K562 (cell line): ENCODE measurements at regions not wholly inside any gene's neighbourhood (a gene's known extent, or its start where the extent isn't known, plus 50 kb on each side); places are given as distances from the start of the nearest gene placed in this dataset.

ENCODE experiments used
- ATAC-seq: fragments of 200-7000 bp; cut with Tn5 transposase; 3 replicates; pipeline ENCODE4 v1.9.1; 2020; ENCODE audit warnings: moderate library complexity
- BruUV-seq: library from RNA; stranded (reverse); fragments of 400-500 nt; replicated peaks from 2 replicates; lab custom pipeline; 2021; lab: Mats Ljungman, UMichigan
- CTCF ChIA-PET: fragments of 300-600 bp; formaldehyde crosslinking; extraction: SDS; loops from one replicate; lab custom pipeline; 2021; ENCODE audit warnings: low intra/inter-chr PET ratio; lab: Yijun Ruan, JAX
- POLR2A ChIA-PET: fragments of 300-600, 350-650 bp; sonication (Branson Sonifier 250); formaldehyde crosslinking; extraction: SDS; loops from one replicate; lab custom pipeline; 2021; ENCODE audit warnings: antibody characterized with exemption, inconsistent platforms; lab: Yijun Ruan, JAX
- DNase-seq, 4 experiments: peaks; one replicate each; pipeline versions ENCODE4 v3.0.0 to v3.0.0-alpha.2; 2011 to 2018; ENCODE audit warnings: low spot score in 3 of 4, mixed read lengths in 3 of 4; ENCODE audit errors: extremely low read depth in 1 of 4
- FAIRE-seq: peaks from 2 replicates; lab custom pipeline; 2011; peaks lifted over from hg19 to GRCh38; lab: Jason Lieb, UNC
- H2AFZ ChIP-seq: 2 replicates; pipeline ENCODE4 v1.6.0; 2011; ENCODE audit warnings: low read depth, low read length, control low read depth, inconsistent platforms
- H3K27ac ChIP-seq: fragments of 200-600 bp; 3 replicates; pipeline ENCODE4 v1.8.0; 2011; ENCODE audit warnings: low read depth, mild to moderate bottlenecking, control low read depth, inconsistent platforms, low read length, moderate library complexity, mixed read lengths; ENCODE audit errors: extremely low read depth
- H3K27me3 ChIP-seq, 2 experiments: fragments of 300-600 bp in 1 of 2; 2 replicates in 1 of 2; 3 replicates in 1 of 2; pipeline versions ENCODE4 v1.6.0 to v1.8.0; 2011; ENCODE audit warnings: inconsistent platforms in 2 of 2, low read length in 2 of 2, mild to moderate bottlenecking in 1 of 2, mixed read lengths in 1 of 2, moderate library complexity in 1 of 2; ENCODE audit not compliant: control insufficient read depth in 2 of 2, insufficient read depth in 2 of 2
- H3K36me3 ChIP-seq: fragments of 300-600 bp; 3 replicates; pipeline ENCODE4 v1.8.0; 2011; ENCODE audit warnings: mild to moderate bottlenecking, low read length, inconsistent platforms; ENCODE audit not compliant: control insufficient read depth, insufficient read depth
- H3K4me1 ChIP-seq, 2 experiments: fragments of 200-600 bp in 1 of 2; replicated peaks in 1 of 2; 2 replicates in 1 of 2; 3 replicates in 1 of 2; pipeline versions ENCODE4 v1.5.1 to v1.8.0; 2011; ENCODE audit warnings: inconsistent platforms in 2 of 2, low read length in 2 of 2, mild to moderate bottlenecking in 1 of 2, mixed read lengths in 1 of 2, moderate library complexity in 1 of 2; ENCODE audit not compliant: control insufficient read depth in 2 of 2, insufficient read depth in 2 of 2
- H3K4me2 ChIP-seq: 2 replicates; pipeline ENCODE4 v1.6.1; 2011; ENCODE audit warnings: low read length, control low read depth, inconsistent platforms, mixed read lengths; ENCODE audit not compliant: insufficient read depth
- H3K4me3 ChIP-seq: fragments of 200-600 bp; sonication (generic), shearing (Covaris generic); 2 replicates; pipeline ENCODE4 v1.5.1; 2016; ENCODE audit warnings: control low read depth, inconsistent platforms
- H3K79me2 ChIP-seq: fragments of 200-600 bp; 3 replicates; pipeline ENCODE4 v1.8.0; 2011; ENCODE audit warnings: low read length, inconsistent platforms; ENCODE audit not compliant: control insufficient read depth, insufficient read depth
- H3K9ac ChIP-seq, 2 experiments: 2 replicates each; pipeline versions ENCODE4 v1.6.0 to v1.6.1; 2011; ENCODE audit warnings: low read depth in 2 of 2, low read length in 2 of 2, control low read depth in 1 of 2, inconsistent platforms in 1 of 2, mild to moderate bottlenecking in 1 of 2, mixed read lengths in 1 of 2; ENCODE audit not compliant: insufficient read depth in 1 of 2
- H3K9me1 ChIP-seq: one replicate; pipeline ENCODE4 v1.6.0; 2011; ENCODE audit warnings: inconsistent platforms, mild to moderate bottlenecking, low read length, moderate library complexity; ENCODE audit not compliant: control insufficient read depth, insufficient read depth
- H3K9me3 ChIP-seq: replicated peaks from 2 replicates; pipeline ENCODE4 v1.5.1; 2011; ENCODE audit warnings: low read depth, low read length, inconsistent platforms; ENCODE audit not compliant: control insufficient read depth, insufficient read depth
- H4K20me1 ChIP-seq: replicated peaks from 2 replicates; pipeline ENCODE4 v1.6.1; 2011; ENCODE audit warnings: low read length, inconsistent platforms, mixed read lengths; ENCODE audit not compliant: control insufficient read depth, insufficient read depth
- ATF7 ChIP-seq: fragments of 450-650 bp; IDR thresholded peaks from 2 replicates; pipeline ENCODE4 v1.7.1; 2014; ENCODE audit warnings: mild to moderate bottlenecking, moderate library complexity
- BACH1 ChIP-seq: fragments of 200-800 bp; sonication (Bioruptor generic); IDR thresholded peaks from 2 replicates; pipeline ENCODE4 v1.6.1; 2016; ENCODE audit warnings: missing genetic modification characterization, missing compliant biosample characterization
- CHD4 ChIP-seq: fragments of 200-600 bp; sonication (generic); IDR thresholded peaks from 3 replicates; pipeline ENCODE4 v1.6.1; 2012; ENCODE audit warnings: low read depth, mild to moderate bottlenecking, mixed read lengths, low read length, inconsistent platforms; ENCODE audit not compliant: insufficient read depth, insufficient replicate concordance, poor library complexity, severe bottlenecking
- DNMT1 ChIP-seq: fragments of 450-650 bp; IDR thresholded peaks from 2 replicates; pipeline ENCODE4 v1.6.1; 2016; ENCODE audit warnings: antibody characterized with exemption, mild to moderate bottlenecking
- DPF2 ChIP-seq: fragments of 450-650 bp; IDR thresholded peaks from 2 replicates; pipeline ENCODE4 v1.6.1; 2016
- E4F1 ChIP-seq: fragments of 250-450 bp; sonication (Bioruptor Pico); IDR thresholded peaks from 2 replicates; pipeline ENCODE4 v1.5.0; 2021; ENCODE audit warnings: mild to moderate bottlenecking, borderline replicate concordance
- FIP1L1 ChIP-seq: fragments of 200-400 bp; formaldehyde crosslinking; IDR thresholded peaks from 2 replicates; pipeline ENCODE4 v1.6.1; 2018; ENCODE audit warnings: mild to moderate bottlenecking, low read depth, low read length; ENCODE audit not compliant: poor library complexity, severe bottlenecking
- MAZ ChIP-seq, 2 experiments: fragments of 450-650 bp in 1 of 2; sonication (generic) in 1 of 2; formaldehyde crosslinking; IDR thresholded peaks in 1 of 2; conservative IDR thresholded peaks in 1 of 2; 2 replicates each; pipeline versions ENCODE4 v1.4.0 to v1.5.0; 2020; ENCODE audit warnings: mild to moderate bottlenecking in 1 of 2, missing genetic modification reagents in 1 of 2
- MEF2D ChIP-seq: conservative IDR thresholded peaks from 2 replicates; pipeline ENCODE4 v1.6.1; 2016; ENCODE audit warnings: low read depth, missing genetic modification characterization, missing compliant biosample characterization
- MIER1 ChIP-seq: fragments of 450-650 bp; IDR thresholded peaks from 2 replicates; pipeline ENCODE4 v1.6.1; 2016; ENCODE audit warnings: antibody characterized with exemption, mild to moderate bottlenecking, low read depth
- MTA1 ChIP-seq: fragments of 450-650 bp; IDR thresholded peaks from 2 replicates; pipeline ENCODE4 v1.6.1; 2017; ENCODE audit warnings: borderline replicate concordance
- PCBP1 ChIP-seq: fragments of 200-400 bp; formaldehyde crosslinking; IDR thresholded peaks from 2 replicates; pipeline ENCODE4 v1.6.1; 2018; ENCODE audit warnings: mild to moderate bottlenecking, low read depth, low read length; ENCODE audit not compliant: poor library complexity, severe bottlenecking
- ZKSCAN1 ChIP-seq: fragments of 150-350 bp; IDR thresholded peaks from 2 replicates; pipeline ENCODE4 v1.6.1; 2016; ENCODE audit warnings: low read depth, low read length
- ZNF398 ChIP-seq: fragments of 250-450 bp; sonication (Bioruptor Pico); IDR thresholded peaks from 2 replicates; pipeline ENCODE4 v1.8.0; 2021; ENCODE audit warnings: moderate library complexity, mild to moderate bottlenecking, inconsistent platforms
- WGBS: fragments of 100-300 bp; shearing (Covaris generic); methylation state at CpG from one replicate; pipeline ENCODE4 v1.1.6; 2016; ENCODE audit warnings: low coverage, mixed read lengths; ENCODE audit not compliant: insufficient coverage; ENCODE audit errors: missing lambda C conversion rate; 5-methylcytosine and 5-hydroxymethylcytosine counted together
- in situ Hi-C: fragments of 300-500 bp; cut with MboI; formaldehyde crosslinking; loops from 4 replicates; pipeline ENCODE4 v1.15.0; 2018; ENCODE audit warnings: inconsistent platforms, mixed read lengths
- intact Hi-C: fragments of 100-400 bp; cut with micrococcal nuclease; formaldehyde crosslinking; loops from 2 replicates; pipeline ENCODE4 v1.14.2; 2022

GRCh38 chr5:5981562-5981961 is 396.8 kb downstream of the MED10 start:
- in situ Hi-C loops = no loop called here
- Histone ChIP-seq H3K4me2 (no peak overlapping the region), H3K9me1 (no peaks in the 10 kb centered on the region), H3K4me3 (no peak overlapping the region), H3K4me1 (no peaks in the 10 kb centered on the region), H3K36me3 (no peaks in the 10 kb centered on the region), H3K9me3 (no peaks in the 10 kb centered on the region), H2AFZ (no peak overlapping the region), H3K27me3 (no peaks in the 10 kb centered on the region), H3K9ac (no peak overlapping the region), H3K27ac (no peak overlapping the region), H4K20me1 (no peaks in the 10 kb centered on the region), H3K79me2 (no peaks in the 10 kb centered on the region)
- ChIA-PET POLR2A (no interaction called here), CTCF (no interaction called here)
- ATAC-seq = no peak
- no TSS peak for BruUV-seq
- no peak for DNase-seq
- FAIRE-seq = no peak
- intact Hi-C loops = no loop called here
- TF ChIP-seq PCBP1 (no peak), MTA1 (no peak), ZNF398 (CRISPR knock-in tag) (no peak), ATF7 (no peak), ZKSCAN1 (no peak), FIP1L1 (no peak), MIER1 (no peak), MAZ (CRISPR knock-in tag; conservative IDR thresholded peaks at IDR 0.05 in 1 of 2, IDR thresholded peaks at IDR 0.05 in 1 of 2) (no peak), DPF2 (no peak), CHD4 (no peak), E4F1 (CRISPR knock-in tag) (no peak), MEF2D (tag) (no peak), DNMT1 (no peak), BACH1 (no peak)
- 0% methylated on average over 2 of the region's 2 CpGs for WGBS
